GM23338 (cell line): ENCODE measurements at regions not wholly inside any gene's neighbourhood (a gene's known extent, or its start where the extent isn't known, plus 50 kb on each side); places are given as distances from the start of the nearest gene placed in this dataset.

Source experiments
- ATAC-seq: fragments of 200-7000 bp; cut with Tn5 transposase; 3 replicates; pipeline ENCODE4 v1.9.1; 2020
- DNase-seq: peaks from one replicate; pipeline ENCODE4 v3.0.0-alpha.2; 2015; ENCODE audit warnings: low spot score
- H2AFZ ChIP-seq: fragments of 200-600 bp; sonication (generic); 2 replicates; pipeline ENCODE4 v1.8.0; 2016; ENCODE audit warnings: antibody characterized with exemption, mild to moderate bottlenecking, moderate library complexity
- H3F3A ChIP-seq: fragments of 200-600 bp; sonication (generic); replicated peaks from 2 replicates; pipeline ENCODE4 v1.8.0; 2017; ENCODE audit warnings: antibody characterized with exemption, mixed run types, low read depth
- H3K27ac ChIP-seq: fragments of 200-600 bp; sonication (generic); 2 replicates; pipeline ENCODE4 v1.6.1; 2016; ENCODE audit warnings: low read depth
- H3K27me3 ChIP-seq: fragments of 200-600 bp; sonication (generic); 2 replicates; pipeline ENCODE4 v1.8.0; 2016; ENCODE audit warnings: mild to moderate bottlenecking, mixed run types, moderate library complexity; ENCODE audit not compliant: insufficient read depth
- H3K36me3 ChIP-seq: fragments of 200-600 bp; sonication (generic); 2 replicates; pipeline ENCODE4 v1.8.0; 2016; ENCODE audit warnings: mild to moderate bottlenecking; ENCODE audit not compliant: insufficient read depth
- H3K4me1 ChIP-seq: fragments of 200-600 bp; sonication (generic); 2 replicates; pipeline ENCODE4 v1.8.0; 2016; ENCODE audit warnings: mild to moderate bottlenecking, moderate library complexity; ENCODE audit not compliant: insufficient read depth
- H3K4me2 ChIP-seq: fragments of 200-600 bp; sonication (generic); 2 replicates; pipeline ENCODE4 v1.7.1; 2017; ENCODE audit warnings: mixed run types
- H3K4me3 ChIP-seq: fragments of 200-600 bp; sonication (generic); 2 replicates; pipeline ENCODE4 v1.6.1; 2016; ENCODE audit warnings: mixed run types
- H3K79me2 ChIP-seq: fragments of 200-600 bp; sonication (generic); replicated peaks from 2 replicates; pipeline ENCODE4 v1.8.0; 2017; ENCODE audit warnings: mild to moderate bottlenecking; ENCODE audit not compliant: insufficient read depth
- H3K9me2 ChIP-seq: fragments of 200-600 bp; sonication (generic); 2 replicates; pipeline ENCODE4 v1.8.0; 2017; ENCODE audit not compliant: insufficient read depth
- H4K20me1 ChIP-seq: fragments of 200-600 bp; sonication (generic); replicated peaks from 2 replicates; pipeline ENCODE4 v1.8.0; 2017; ENCODE audit warnings: mild to moderate bottlenecking; ENCODE audit not compliant: insufficient read depth
- H3K27ac Mint-ChIP-seq: 2 replicates; pipeline ENCODE4 v1.8.0; 2020; ENCODE audit warnings: inconsistent platforms, mild to moderate bottlenecking, moderate library complexity, mixed read lengths
- H3K27me3 Mint-ChIP-seq: 3 replicates; pipeline ENCODE4 v1.8.0; 2022; ENCODE audit warnings: low read depth, mild to moderate bottlenecking, moderate library complexity, mixed read lengths, inconsistent platforms; ENCODE audit not compliant: insufficient read depth, poor library complexity
- H3K36me3 Mint-ChIP-seq: 3 replicates; pipeline ENCODE4 v1.8.0; 2021; ENCODE audit warnings: low read depth, mild to moderate bottlenecking, inconsistent platforms, moderate library complexity, mixed read lengths
- H3K4me1 Mint-ChIP-seq: 3 replicates; pipeline ENCODE4 v1.8.0; 2020; ENCODE audit warnings: mild to moderate bottlenecking, inconsistent platforms, mixed read lengths
- H3K4me3 Mint-ChIP-seq: 3 replicates; pipeline ENCODE4 v1.8.0; 2021; ENCODE audit warnings: moderate library complexity, mild to moderate bottlenecking, inconsistent platforms, mixed read lengths
- H3K9me3 Mint-ChIP-seq: 3 replicates; pipeline ENCODE4 v1.8.0; 2020; ENCODE audit warnings: moderate library complexity, mild to moderate bottlenecking, inconsistent platforms, mixed read lengths
- CTCF ChIP-seq, 2 experiments: fragments of 200-600 bp in 1 of 2; sonication (generic) in 1 of 2; conservative IDR thresholded peaks; 2 replicates each; pipeline versions ENCODE4 v1.5.1 to v1.6.1; 2016 to 2017; ENCODE audit warnings: antibody characterized with exemption in 2 of 2, low read depth in 2 of 2, mild to moderate bottlenecking in 2 of 2, moderate library complexity in 1 of 2
- ETS1 ChIP-seq: IDR thresholded peaks from 2 replicates; pipeline ENCODE4 v1.6.1; 2016; ENCODE audit warnings: antibody characterized with exemption
- EZH2 ChIP-seq: fragments of 200-600 bp; sonication (generic); IDR thresholded peaks from one replicate; pipeline ENCODE4 v1.8.0; 2017; ENCODE audit warnings: antibody characterized with exemption, mild to moderate bottlenecking, low read depth; ENCODE audit not compliant: unreplicated experiment
- EZH2phosphoT487 ChIP-seq: fragments of 200-600 bp; sonication (generic); IDR thresholded peaks from one replicate; pipeline ENCODE4 v1.8.1; 2018; ENCODE audit warnings: antibody characterized with exemption; ENCODE audit not compliant: unreplicated experiment
- JUNB ChIP-seq: IDR thresholded peaks from one replicate; pipeline ENCODE4 v1.6.1; 2016; ENCODE audit warnings: antibody characterized with exemption; ENCODE audit not compliant: unreplicated experiment
- NANOG ChIP-seq: IDR thresholded peaks from 2 replicates; pipeline ENCODE4 v1.6.1; 2016; ENCODE audit warnings: antibody characterized with exemption, borderline replicate concordance
- POLR2AphosphoS5 ChIP-seq: IDR thresholded peaks from 2 replicates; pipeline ENCODE4 v1.6.1; 2016; ENCODE audit warnings: antibody characterized with exemption, low read depth
- REST ChIP-seq: IDR thresholded peaks from one replicate; pipeline ENCODE4 v1.6.1; 2018; ENCODE audit warnings: antibody characterized with exemption; ENCODE audit not compliant: unreplicated experiment
- STAT1 ChIP-seq: IDR thresholded peaks from one replicate; pipeline ENCODE4 v1.6.1; 2016; ENCODE audit warnings: antibody characterized with exemption; ENCODE audit not compliant: unreplicated experiment
- ZNF114 ChIP-seq: fragments of 250-450 bp; sonication (Bioruptor Pico); IDR thresholded peaks from 2 replicates; pipeline ENCODE4 v1.5.0; 2020; ENCODE audit warnings: mild to moderate bottlenecking, moderate library complexity
- ZNF331 ChIP-seq: fragments of 250-450 bp; sonication (Bioruptor Pico); IDR thresholded peaks from 2 replicates; pipeline ENCODE4 v1.5.0; 2020; ENCODE audit warnings: low read depth, mild to moderate bottlenecking, moderate library complexity
- ZNF462 ChIP-seq: fragments of 250-450 bp; sonication (Bioruptor Pico); IDR thresholded peaks from 2 replicates; pipeline ENCODE4 v1.5.0; 2020; ENCODE audit warnings: mild to moderate bottlenecking, moderate library complexity

- TF ChIP-seq ZNF462 (CRISPR knock-in tag): no peak
These were observed 325.3 kb downstream of the GBE1 start (continued) for GRCh38 chr3:81436182-81436581.

- TF ChIP-seq REST (no peak), JUNB (no peak), EZH2 (no peak), ZNF114 (CRISPR knock-in tag) (no peak), NANOG (no peak), CTCF (conservative IDR thresholded peaks at IDR 0.05; ENCODE audit: low read depth in 2 of 2) (no peak), EZH2phosphoT487 (no peak), ETS1 (no peak), ZNF331 (no peak), STAT1 (no peak), POLR2AphosphoS5 (no peak)
- no peak overlapping the region for H3K4me2 ChIP-seq
- no peaks in the 10 kb centered on the region for H3K36me3 ChIP-seq
- H3K4me3 ChIP-seq: no peak overlapping the region
- no peak overlapping the region for H3K27ac Mint-ChIP-seq
- H3K4me3 Mint-ChIP-seq: no peak overlapping the region
- H3F3A ChIP-seq: no peaks in the 10 kb centered on the region
- H2AFZ ChIP-seq: no peak overlapping the region
- no peak for DNase-seq
- H4K20me1 ChIP-seq: no peaks in the 10 kb centered on the region
- H3K9me3 Mint-ChIP-seq: no peaks in the 10 kb centered on the region
- H3K36me3 Mint-ChIP-seq: no peaks in the 10 kb centered on the region
- H3K27ac ChIP-seq: no peak overlapping the region
- no peaks in the 10 kb centered on the region for H3K9me2 ChIP-seq
- H3K79me2 ChIP-seq: no peaks in the 10 kb centered on the region
- no peaks in the 10 kb centered on the region for H3K4me1 Mint-ChIP-seq
- H3K27me3 ChIP-seq: no peaks in the 10 kb centered on the region
- no peak for ATAC-seq
- H3K4me1 ChIP-seq: no peaks in the 10 kb centered on the region
- H3K27me3 Mint-ChIP-seq: no peaks in the 10 kb centered on the region
These were observed 326.4 kb downstream of the GBE1 start for GRCh38 chr3:81435050-81435449.
